ENCODE measurements at regions not wholly inside any gene's neighbourhood (a gene's known extent, or its start where the extent isn't known, plus 50 kb on each side); places are given as distances from the start of the nearest gene placed in this dataset.
"Not testable (repeated sequence)": the region's sequence is repeated elsewhere in the genome, so short reads cannot be mapped to it uniquely, and the experiment has no call there.

DNA sequence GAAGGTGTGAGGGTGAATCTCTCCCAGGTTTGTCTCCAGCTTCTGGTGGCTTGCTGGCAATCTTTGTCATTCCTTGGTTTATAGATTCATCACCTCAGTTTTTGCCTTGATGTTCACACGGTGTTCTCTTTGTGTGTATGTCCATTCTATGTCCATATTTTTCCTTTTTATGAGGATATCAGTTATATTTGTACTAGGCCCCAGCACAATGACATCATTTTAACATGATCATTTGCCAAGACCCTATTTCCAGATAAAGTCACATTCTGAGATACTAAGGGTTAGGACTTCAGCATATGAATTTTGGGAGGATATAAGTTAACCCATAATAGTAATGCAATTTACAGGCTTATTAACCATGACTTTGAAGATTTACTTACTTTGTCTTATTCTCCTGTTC lies 649.0 kb downstream of the CPS1 start:
- POLR2A ChIA-PET = no interaction called here
- ATAC-seq (no peak), DNase-seq (ENCODE audit: low read depth in 1 of 2, low spot score in 1 of 2) (no peak), FAIRE-seq (no peak)
- H3K4me1 ChIP-seq = no peaks in the 10 kb centered on the region
- no peak overlapping the region for H3K4me3 ChIP-seq
- no peak overlapping the region for H3K27ac ChIP-seq
- no peak overlapping the region for H3K4me2 ChIP-seq
- CTCF ChIA-PET = no interaction called here
- TF ChIP-seq, protein P1, sequence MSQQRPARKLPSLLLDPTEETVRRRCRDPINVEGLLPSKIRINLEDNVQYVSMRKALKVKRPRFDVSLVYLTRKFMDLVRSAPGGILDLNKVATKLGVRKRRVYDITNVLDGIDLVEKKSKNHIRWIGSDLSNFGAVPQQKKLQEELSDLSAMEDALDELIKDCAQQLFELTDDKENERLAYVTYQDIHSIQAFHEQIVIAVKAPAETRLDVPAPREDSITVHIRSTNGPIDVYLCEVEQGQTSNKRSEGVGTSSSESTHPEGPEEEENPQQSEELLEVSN (IDR thresholded peaks at IDR 0.05; ENCODE audit: borderline replicate concordance, low read depth) = no peak
- TF ChIP-seq CHD4 (IDR thresholded peaks at IDR 0.05; ENCODE audit: borderline replicate concordance) (no peak), GATA3 (IDR thresholded peaks at IDR 0.05; ENCODE audit: borderline replicate concordance) (no peak), ZC3H11A (IDR thresholded peaks at IDR 0.05) (no peak), TFCP2L1 (CRISPR knock-in tag; IDR thresholded peaks at IDR 0.05) (no peak), CBX2 (IDR thresholded peaks at IDR 0.05; ENCODE audit: borderline replicate concordance, low read depth) (no peak), PHF8 (IDR thresholded peaks at IDR 0.05; ENCODE audit: borderline replicate concordance, low read depth) (no peak), NPAS2 (CRISPR knock-in tag; IDR thresholded peaks at IDR 0.05; ENCODE audit: borderline replicate concordance) (no peak), RAD21 (conservative IDR thresholded peaks at IDR 0.05 in 1 of 2, IDR thresholded peaks at IDR 0.05 in 1 of 2) (no peak), RCOR1 (IDR thresholded peaks at IDR 0.05; ENCODE audit: low read depth, low read length) (no peak), POLR2AphosphoS2 (conservative IDR thresholded peaks at IDR 0.05; ENCODE audit: low read length) (no peak), SMC3 (IDR thresholded peaks at IDR 0.05) (no peak)
- 0% methylated on average over 1 of the region's 1 CpG for WGBS (ENCODE audit: missing lambda C conversion rate)
- H3K9me3 ChIP-seq = no peaks in the 10 kb centered on the region

GRCh38 chr2:211205836-211206235 lies 649.4 kb downstream of the CPS1 start:
- ChIA-PET CTCF (no interaction called here), POLR2A (no interaction called here)
- no peaks in the 10 kb centered on the region for H3K4me1 ChIP-seq
- no peak overlapping the region for H3K4me2 ChIP-seq
- no peak overlapping the region for H3K27ac ChIP-seq
- H3K4me3 ChIP-seq = no peak overlapping the region
- ATAC-seq = no peak
- no peak for DNase-seq (ENCODE audit: low read depth in 1 of 2, low spot score in 1 of 2)
- TF ChIP-seq CBX2 (IDR thresholded peaks at IDR 0.05; ENCODE audit: borderline replicate concordance, low read depth) = no peak
- no peak for TF ChIP-seq TP53 (CRISPR knock-in tag; IDR thresholded peaks at IDR 0.05)
- TF ChIP-seq ZSCAN20 (CRISPR knock-in tag; IDR thresholded peaks at IDR 0.05) = no peak
- H3K9me3 ChIP-seq = no peaks in the 10 kb centered on the region
- FAIRE-seq = no peak

- 7% methylated on average over 1 of the region's 1 CpG for WGBS (ENCODE audit: missing lambda C conversion rate)
- H3K27ac ChIP-seq = no peak overlapping the region
- peak in 1 of 2 experiments; percentile 13 for DNase-seq (ENCODE audit: low read depth in 1 of 2, low spot score in 1 of 2)
Measured at GRCh38 chr2:211216221-211216620, 659.8 kb downstream of the CPS1 start.

DNA sequence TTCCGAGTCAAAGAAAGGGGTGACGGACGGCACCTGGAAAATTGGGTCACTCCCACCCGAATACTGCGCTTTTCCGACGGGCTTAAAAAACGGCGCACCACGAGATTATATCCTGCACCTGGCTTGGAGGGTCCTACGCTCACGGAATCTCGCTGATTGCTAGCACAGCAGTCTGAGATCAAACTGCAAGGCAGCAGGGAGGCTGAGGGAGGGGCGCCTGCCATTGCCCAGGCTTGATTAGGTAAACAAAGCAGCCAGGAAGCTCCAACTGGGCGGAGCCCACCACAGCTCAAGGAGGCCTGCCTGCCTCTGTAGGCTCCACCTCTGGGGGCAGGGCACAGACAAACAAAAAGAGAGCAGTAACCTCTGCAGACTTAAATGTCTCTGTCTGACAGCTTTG lies 663.1 kb downstream of the CPS1 start:
- CTCF ChIA-PET; H3K9me3 ChIP-seq; POLR2A ChIA-PET; H3K4me2 ChIP-seq; DNase-seq (ENCODE audit: low read depth in 1 of 2, low spot score in 1 of 2); H3K4me3 ChIP-seq; H3K4me1 ChIP-seq; H3K27ac ChIP-seq; FAIRE-seq; ATAC-seq: not testable (repeated sequence)
- 77% methylated on average over 3 of the region's 15 CpGs for WGBS (ENCODE audit: missing lambda C conversion rate)

More at GRCh38 chr2:211216221-211216620, 659.8 kb downstream of the CPS1 start:
- no peak overlapping the region for H3K4me2 ChIP-seq
- H3K4me3 ChIP-seq = no peak overlapping the region
- ChIA-PET POLR2A (no interaction called here), CTCF (no interaction called here)
- ATAC-seq (no peak), FAIRE-seq (no peak)
- H3K4me1 ChIP-seq = no peaks in the 10 kb centered on the region
- H3K9me3 ChIP-seq = no peaks in the 10 kb centered on the region
- peak in 1 of 2 experiments; percentile 17; a peak in 2 of 5 replicates for TF ChIP-seq RAD21 (conservative IDR thresholded peaks at IDR 0.05 in 1 of 2, IDR thresholded peaks at IDR 0.05 in 1 of 2)
- TF ChIP-seq FOSB (CRISPR knock-in tag; IDR thresholded peaks at IDR 0.05) = no peak

- DNase-seq (ENCODE audit: low read depth in 1 of 2, low spot score in 1 of 2) (no peak), ATAC-seq (no peak), FAIRE-seq (no peak)
- Histone ChIP-seq H3K4me3 (no peak overlapping the region), H3K9me3 (no peaks in the 10 kb centered on the region), H3K4me1 (no peaks in the 10 kb centered on the region), H3K27ac (no peak overlapping the region), H3K4me2 (no peak overlapping the region)
- POLR2A ChIA-PET = no interaction called here
- TF ChIP-seq RCOR1 (IDR thresholded peaks at IDR 0.05; ENCODE audit: low read depth, low read length) (no peak), CHD2 (IDR thresholded peaks at IDR 0.05; ENCODE audit: low read length, partially characterized antibody) (no peak), POLR2AphosphoS2 (conservative IDR thresholded peaks at IDR 0.05; ENCODE audit: low read length) (no peak), JUNB (IDR thresholded peaks at IDR 0.05) (no peak), SREBF2 (IDR thresholded peaks at IDR 0.05) (no peak), EP300 (IDR thresholded peaks at IDR 0.05) (no peak), ZSCAN20 (CRISPR knock-in tag; IDR thresholded peaks at IDR 0.05) (no peak), TFCP2L1 (CRISPR knock-in tag; IDR thresholded peaks at IDR 0.05) (no peak), CBX2 (IDR thresholded peaks at IDR 0.05; ENCODE audit: borderline replicate concordance, low read depth) (no peak), NFE2L2 (conservative IDR thresholded peaks at IDR 0.05; ENCODE audit: low read length) (no peak), TP53 (CRISPR knock-in tag; IDR thresholded peaks at IDR 0.05) (no peak), HDAC2 (IDR thresholded peaks at IDR 0.05) (no peak), NR3C1 (IDR thresholded peaks at IDR 0.05) (no peak)
- TF ChIP-seq, protein P2, sequence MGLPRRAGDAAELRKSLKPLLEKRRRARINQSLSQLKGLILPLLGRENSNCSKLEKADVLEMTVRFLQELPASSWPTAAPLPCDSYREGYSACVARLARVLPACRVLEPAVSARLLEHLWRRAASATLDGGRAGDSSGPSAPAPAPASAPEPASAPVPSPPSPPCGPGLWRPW (IDR thresholded peaks at IDR 0.05) = no peak
- CTCF ChIA-PET = no interaction called here
- WGBS (ENCODE audit: missing lambda C conversion rate) = 54% methylated on average over 4 of the region's 4 CpGs
Measured at GRCh38 chr2:211225784-211226183, 669.4 kb downstream of the CPS1 start.

All from A549 (cell line).